OCI-LY1 (cell line): ENCODE measurements at regions not wholly inside any gene's neighbourhood (a gene's known extent, or its start where the extent isn't known, plus 50 kb on each side); places are given as distances from the start of the nearest gene placed in this dataset.

Source experiments
- EZH2 ChIP-seq: fragments of 200-600 bp; sonication (generic), shearing (Covaris generic); IDR thresholded peaks from 2 replicates; pipeline ENCODE4 v1.8.0; 2017; ENCODE audit warnings: borderline replicate concordance, mixed run types, mild to moderate bottlenecking, antibody characterized with exemption, low read length, moderate library complexity, mixed read lengths
- TF ChIP-seq, protein P1 (sequence below): fragments of 200-600 bp; sonication (generic), shearing (Covaris generic); IDR thresholded peaks from 2 replicates; pipeline ENCODE4 v1.5.1; 2017; ENCODE audit warnings: mild to moderate bottlenecking, antibody characterized with exemption, low read length, moderate library complexity, mixed read lengths

DNA sequence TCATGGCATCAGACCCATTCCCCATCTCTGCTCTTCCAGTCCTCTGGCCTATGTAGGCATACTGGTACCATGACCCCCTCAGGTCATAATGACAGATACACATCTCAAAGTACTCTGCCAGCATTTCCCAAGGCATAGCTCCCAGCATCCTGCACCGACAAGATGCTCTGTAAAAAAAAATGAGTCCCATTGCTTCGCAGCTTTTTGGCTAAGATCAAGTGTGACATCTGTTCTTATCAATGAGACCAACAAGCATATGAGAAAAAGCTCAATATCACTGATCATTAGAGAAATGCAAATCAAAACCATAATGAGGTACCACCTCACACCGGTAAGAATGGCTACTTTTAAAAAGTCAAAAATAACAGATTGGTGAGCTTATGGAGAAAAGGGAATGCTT is 463.9 kb upstream of the PROK2 start:
- TF ChIP-seq, protein P1, sequence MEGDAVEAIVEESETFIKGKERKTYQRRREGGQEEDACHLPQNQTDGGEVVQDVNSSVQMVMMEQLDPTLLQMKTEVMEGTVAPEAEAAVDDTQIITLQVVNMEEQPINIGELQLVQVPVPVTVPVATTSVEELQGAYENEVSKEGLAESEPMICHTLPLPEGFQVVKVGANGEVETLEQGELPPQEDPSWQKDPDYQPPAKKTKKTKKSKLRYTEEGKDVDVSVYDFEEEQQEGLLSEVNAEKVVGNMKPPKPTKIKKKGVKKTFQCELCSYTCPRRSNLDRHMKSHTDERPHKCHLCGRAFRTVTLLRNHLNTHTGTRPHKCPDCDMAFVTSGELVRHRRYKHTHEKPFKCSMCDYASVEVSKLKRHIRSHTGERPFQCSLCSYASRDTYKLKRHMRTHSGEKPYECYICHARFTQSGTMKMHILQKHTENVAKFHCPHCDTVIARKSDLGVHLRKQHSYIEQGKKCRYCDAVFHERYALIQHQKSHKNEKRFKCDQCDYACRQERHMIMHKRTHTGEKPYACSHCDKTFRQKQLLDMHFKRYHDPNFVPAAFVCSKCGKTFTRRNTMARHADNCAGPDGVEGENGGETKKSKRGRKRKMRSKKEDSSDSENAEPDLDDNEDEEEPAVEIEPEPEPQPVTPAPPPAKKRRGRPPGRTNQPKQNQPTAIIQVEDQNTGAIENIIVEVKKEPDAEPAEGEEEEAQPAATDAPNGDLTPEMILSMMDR: no peak
- no peak for TF ChIP-seq EZH2
